OCI-LY3 (cell line): ENCODE measurements at regions not wholly inside any gene's neighbourhood (a gene's known extent, or its start where the extent isn't known, plus 50 kb on each side); places are given as distances from the start of the nearest gene placed in this dataset.

Experiments used
- CTCF ChIP-seq: fragments of 200-600, 300-600 bp; sonication (generic); IDR thresholded peaks from 2 replicates; pipeline ENCODE4 v1.5.1; 2014; ENCODE audit warnings: antibody characterized with exemption, low read length, low read depth
- EZH2phosphoT487 ChIP-seq: fragments of 200-600 bp; shearing (Covaris generic); IDR thresholded peaks from 2 replicates; pipeline ENCODE4 v1.6.1; 2018; ENCODE audit warnings: antibody characterized with exemption, mixed run types, low read depth

- TF ChIP-seq CTCF (no peak), EZH2phosphoT487 (no peak)
Measured at GRCh38 chr4:60726779-60727178, 473.3 kb upstream of the ADGRL3 start.
